ENCODE measurements at regions not wholly inside any gene's neighbourhood (a gene's known extent, or its start where the extent isn't known, plus 50 kb on each side); places are given as distances from the start of the nearest gene placed in this dataset.

GRCh38 chr7:18153183-18153748, 125.6 kb upstream of the PRPS1L1 start:
- TF ChIP-seq CTCF (IDR thresholded peaks at IDR 0.05; ENCODE audit: insufficient read depth, low read depth, low read length) (no peak), EZH2 (IDR thresholded peaks at IDR 0.05; ENCODE audit: insufficient read depth, low read length) (no peak)

Data from astrocyte (in vitro differentiated cells and primary cell).